ENCODE measurements at regions not wholly inside any gene's neighbourhood (a gene's known extent, or its start where the extent isn't known, plus 50 kb on each side); places are given as distances from the start of the nearest gene placed in this dataset.

DNA sequence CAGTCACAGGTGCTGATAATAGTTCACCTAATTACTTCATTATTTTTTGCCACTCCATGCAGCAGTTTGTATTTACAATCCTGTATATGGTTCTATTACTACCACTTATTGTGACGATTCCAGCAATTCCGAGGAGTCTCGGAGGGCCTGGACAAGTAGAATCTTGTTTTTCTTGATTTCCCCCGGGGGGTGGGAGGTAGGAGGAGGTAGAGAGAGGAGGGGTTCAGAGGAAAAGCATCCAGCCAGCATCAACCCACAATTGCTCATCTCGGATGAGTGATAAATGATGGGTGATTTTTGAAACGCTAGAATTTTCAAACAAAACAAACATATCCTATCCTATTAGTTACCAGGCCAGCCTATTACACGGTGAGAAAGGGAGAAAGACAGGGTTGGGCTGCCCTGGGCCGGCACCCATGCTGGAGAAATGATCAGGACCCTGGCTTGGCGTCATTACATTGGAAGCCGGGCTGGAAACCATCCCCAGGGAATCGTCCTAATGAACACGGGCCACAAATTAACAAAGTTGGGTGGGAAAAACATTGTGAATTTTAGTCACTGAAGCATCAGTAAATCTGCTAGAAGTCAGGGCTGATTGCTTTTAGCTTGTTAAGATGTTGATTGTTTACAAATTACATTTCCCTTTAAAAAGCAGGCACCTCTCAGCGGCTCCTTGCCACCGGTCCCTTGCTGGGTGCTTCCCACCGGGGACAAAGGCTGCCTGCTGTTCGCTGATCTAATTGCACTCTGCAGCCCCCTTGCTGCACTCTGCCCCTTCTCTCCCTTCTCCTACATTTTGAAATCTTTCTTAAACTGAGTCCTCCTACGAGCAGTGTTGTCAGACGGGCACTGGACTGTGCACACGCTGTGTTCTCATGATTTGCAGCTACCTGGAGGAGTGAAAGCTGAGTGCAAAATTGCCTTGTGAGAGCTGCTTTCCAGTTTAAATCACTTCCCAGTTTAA lies 95.5 kb downstream of the FAM204A start:
- no peak overlapping the region for H3K27ac ChIP-seq
- H3K4me1 ChIP-seq (ENCODE audit: low read depth): no peaks in the 10 kb centered on the region
- H3K4me3 ChIP-seq: no peak overlapping the region
- H3K36me3 ChIP-seq: no peaks in the 10 kb centered on the region
- TF ChIP-seq, protein P1, sequence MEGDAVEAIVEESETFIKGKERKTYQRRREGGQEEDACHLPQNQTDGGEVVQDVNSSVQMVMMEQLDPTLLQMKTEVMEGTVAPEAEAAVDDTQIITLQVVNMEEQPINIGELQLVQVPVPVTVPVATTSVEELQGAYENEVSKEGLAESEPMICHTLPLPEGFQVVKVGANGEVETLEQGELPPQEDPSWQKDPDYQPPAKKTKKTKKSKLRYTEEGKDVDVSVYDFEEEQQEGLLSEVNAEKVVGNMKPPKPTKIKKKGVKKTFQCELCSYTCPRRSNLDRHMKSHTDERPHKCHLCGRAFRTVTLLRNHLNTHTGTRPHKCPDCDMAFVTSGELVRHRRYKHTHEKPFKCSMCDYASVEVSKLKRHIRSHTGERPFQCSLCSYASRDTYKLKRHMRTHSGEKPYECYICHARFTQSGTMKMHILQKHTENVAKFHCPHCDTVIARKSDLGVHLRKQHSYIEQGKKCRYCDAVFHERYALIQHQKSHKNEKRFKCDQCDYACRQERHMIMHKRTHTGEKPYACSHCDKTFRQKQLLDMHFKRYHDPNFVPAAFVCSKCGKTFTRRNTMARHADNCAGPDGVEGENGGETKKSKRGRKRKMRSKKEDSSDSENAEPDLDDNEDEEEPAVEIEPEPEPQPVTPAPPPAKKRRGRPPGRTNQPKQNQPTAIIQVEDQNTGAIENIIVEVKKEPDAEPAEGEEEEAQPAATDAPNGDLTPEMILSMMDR (IDR thresholded peaks at IDR 0.05; ENCODE audit: low read depth, low read length): no peak
- no peak for DNase-seq (ENCODE audit: low read depth in 1 of 2, low spot score in 1 of 2)
- peaks cover 98% of the 10 kb centered on the region for H3K27me3 ChIP-seq
- H3K9me3 ChIP-seq (ENCODE audit: low read depth): no peaks in the 10 kb centered on the region

DNA sequence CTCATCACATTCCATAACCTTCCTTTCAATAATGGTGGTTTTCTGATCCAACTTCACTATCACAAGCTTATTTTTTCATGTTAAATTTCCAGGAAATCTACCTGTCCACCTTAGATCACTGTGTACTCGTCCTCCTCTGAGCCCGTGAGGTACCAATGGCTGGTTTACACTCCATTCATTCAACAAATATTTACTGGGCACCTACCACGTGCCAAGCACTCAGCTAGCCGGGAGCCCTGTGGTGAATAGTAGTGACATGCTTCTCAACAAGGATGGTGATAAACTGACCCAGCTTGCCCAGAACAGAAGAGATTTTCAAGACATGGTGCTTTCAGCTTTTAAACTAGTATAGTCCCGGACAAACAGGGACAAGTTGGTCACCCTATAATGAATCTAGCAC lies 98.2 kb downstream of the FAM204A start:
- H3K27me3 ChIP-seq: peaks cover 97% of the 10 kb centered on the region
- no peaks in the 10 kb centered on the region for H3K36me3 ChIP-seq
- H3K4me3 ChIP-seq: no peak overlapping the region
- no peaks in the 10 kb centered on the region for H3K9me3 ChIP-seq (ENCODE audit: low read depth)
- H3K27ac ChIP-seq: no peak overlapping the region
- no peak for DNase-seq (ENCODE audit: low read depth in 1 of 2, low spot score in 1 of 2)
- no peaks in the 10 kb centered on the region for H3K4me1 ChIP-seq (ENCODE audit: low read depth)
- TF ChIP-seq, protein P1 (IDR thresholded peaks at IDR 0.05; ENCODE audit: low read depth, low read length): no peak

DNA sequence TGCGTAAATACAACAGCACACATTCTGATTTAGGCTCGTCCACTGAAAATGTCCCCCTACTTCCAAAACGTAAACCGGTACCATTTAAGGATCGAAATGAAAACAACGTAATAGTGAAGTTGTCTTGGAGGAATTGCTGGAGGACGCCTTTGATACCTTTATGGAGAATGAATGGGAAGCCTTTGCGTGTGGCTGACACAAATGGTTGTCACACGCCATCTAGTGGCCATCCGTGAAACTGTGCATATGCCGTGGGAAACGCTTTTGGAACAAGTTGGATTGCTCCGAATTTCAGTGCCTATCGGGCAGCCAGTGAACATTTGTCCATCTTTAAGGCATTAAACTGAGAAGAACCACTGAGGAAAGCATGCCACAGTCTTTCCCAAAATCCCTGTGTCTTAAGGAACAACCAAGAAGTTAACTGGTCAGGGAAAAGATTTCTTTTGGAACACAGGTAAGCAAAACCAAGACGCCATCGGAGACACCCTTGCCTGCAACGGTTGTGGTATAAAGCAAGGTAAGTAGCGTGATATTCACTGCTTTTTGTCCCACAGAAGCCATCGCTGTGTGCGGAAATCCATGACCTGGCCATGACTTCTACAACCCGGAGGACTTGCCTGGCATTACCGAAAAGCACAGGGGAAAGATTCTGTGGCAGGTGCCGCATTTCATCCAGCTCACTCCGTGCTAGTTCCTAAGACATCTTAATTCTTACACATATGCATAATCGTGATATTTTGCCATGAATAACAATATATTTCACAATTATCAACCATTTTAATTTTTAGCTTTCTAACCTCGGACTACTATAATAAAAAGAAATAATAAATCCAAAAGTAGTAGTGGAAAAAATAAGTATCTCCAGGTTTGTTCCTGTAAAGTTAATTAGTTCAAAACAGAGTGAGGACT lies 100.6 kb downstream of the FAM204A start:
- H3K27me3 ChIP-seq: peaks cover 97% of the 10 kb centered on the region
- H3K27ac ChIP-seq: no peak overlapping the region
- H3K4me3 ChIP-seq: no peak overlapping the region
- TF ChIP-seq, protein P1 (IDR thresholded peaks at IDR 0.05; ENCODE audit: low read depth, low read length): peak; percentile 91
- no peaks in the 10 kb centered on the region for H3K4me1 ChIP-seq (ENCODE audit: low read depth)
- no peaks in the 10 kb centered on the region for H3K36me3 ChIP-seq
- peak; percentile 84 to 88 for DNase-seq (ENCODE audit: low read depth in 1 of 2, low spot score in 1 of 2)
- H3K9me3 ChIP-seq (ENCODE audit: low read depth): no peaks in the 10 kb centered on the region

DNA sequence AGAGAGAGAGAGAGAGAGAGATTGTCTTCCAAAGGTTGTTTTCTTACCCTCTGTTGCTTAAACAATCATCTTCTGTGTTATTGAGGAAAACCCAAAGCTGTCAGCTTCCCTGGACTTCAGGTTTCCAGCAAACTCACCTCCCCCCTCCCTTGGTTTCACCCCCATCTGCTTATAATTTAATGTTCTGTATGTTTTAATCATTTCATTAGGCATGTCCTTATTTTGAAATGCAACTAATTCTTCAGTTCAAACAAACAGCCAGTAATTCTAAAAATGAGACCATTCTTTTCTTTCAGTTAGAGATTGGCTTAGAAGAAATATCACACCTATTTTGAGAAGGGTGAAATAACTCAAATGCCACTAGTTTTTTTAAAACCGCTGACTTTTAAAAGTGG lies 102.9 kb downstream of the FAM204A start:
- Histone ChIP-seq H3K27me3 (peaks cover 92% of the 10 kb centered on the region), H3K36me3 (no peaks in the 10 kb centered on the region), H3K9me3 (ENCODE audit: low read depth) (no peaks in the 10 kb centered on the region), H3K4me3 (no peak overlapping the region), H3K27ac (no peak overlapping the region), H3K4me1 (ENCODE audit: low read depth) (no peaks in the 10 kb centered on the region)
- TF ChIP-seq, protein P1 (IDR thresholded peaks at IDR 0.05; ENCODE audit: low read depth, low read length): no peak
- no peak for DNase-seq (ENCODE audit: low read depth in 1 of 2, low spot score in 1 of 2)

DNA sequence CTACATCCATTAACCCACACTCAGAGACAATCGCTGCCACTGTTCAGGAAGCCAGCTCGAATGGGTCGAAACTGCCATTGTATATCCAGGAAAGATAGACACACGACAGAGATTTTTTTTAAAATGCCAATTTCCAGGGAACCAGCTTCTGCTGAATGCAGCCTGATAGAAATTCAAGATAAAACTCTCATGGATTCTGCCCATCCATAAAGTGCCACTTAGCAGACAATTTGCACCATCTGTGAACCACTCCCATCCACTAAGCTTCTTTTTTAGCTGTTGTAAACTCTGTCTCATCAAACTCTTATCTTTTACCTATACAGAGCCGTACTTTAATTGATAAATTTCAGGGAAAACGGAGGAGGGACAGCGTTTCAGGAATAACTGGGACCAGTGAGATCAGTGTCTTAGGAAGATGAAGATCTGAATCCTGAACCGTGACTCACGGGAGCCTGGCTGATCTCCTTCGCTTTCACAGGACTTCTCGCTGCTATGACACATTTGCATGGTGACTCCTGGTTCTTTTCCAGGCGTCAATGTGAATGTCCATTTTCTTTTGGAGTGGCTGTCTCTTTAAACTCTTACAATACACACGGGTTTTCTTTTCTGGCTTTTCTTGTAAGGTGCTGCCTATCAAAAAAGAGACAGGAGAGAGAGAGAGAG lies 103.4 kb downstream of the FAM204A start:
- H3K27me3 ChIP-seq: peaks cover 86% of the 10 kb centered on the region
- H3K4me1 ChIP-seq (ENCODE audit: low read depth): no peaks in the 10 kb centered on the region
- no peaks in the 10 kb centered on the region for H3K36me3 ChIP-seq
- H3K9me3 ChIP-seq (ENCODE audit: low read depth): no peaks in the 10 kb centered on the region
- TF ChIP-seq, protein P1 (IDR thresholded peaks at IDR 0.05; ENCODE audit: low read depth, low read length): no peak
- no peak overlapping the region for H3K4me3 ChIP-seq
- DNase-seq (ENCODE audit: low read depth in 1 of 2, low spot score in 1 of 2): peak in 1 of 2 donors; percentile 4
- no peak overlapping the region for H3K27ac ChIP-seq
